SK-N-DZ (cell line): ENCODE measurements at regions not wholly inside any gene's neighbourhood (a gene's known extent, or its start where the extent isn't known, plus 50 kb on each side); places are given as distances from the start of the nearest gene placed in this dataset.

Experiments used
- DNase-seq: peaks from one replicate; pipeline ENCODE4 v3.0.0-alpha.2; 2015; ENCODE audit warnings: low spot score

DNA sequence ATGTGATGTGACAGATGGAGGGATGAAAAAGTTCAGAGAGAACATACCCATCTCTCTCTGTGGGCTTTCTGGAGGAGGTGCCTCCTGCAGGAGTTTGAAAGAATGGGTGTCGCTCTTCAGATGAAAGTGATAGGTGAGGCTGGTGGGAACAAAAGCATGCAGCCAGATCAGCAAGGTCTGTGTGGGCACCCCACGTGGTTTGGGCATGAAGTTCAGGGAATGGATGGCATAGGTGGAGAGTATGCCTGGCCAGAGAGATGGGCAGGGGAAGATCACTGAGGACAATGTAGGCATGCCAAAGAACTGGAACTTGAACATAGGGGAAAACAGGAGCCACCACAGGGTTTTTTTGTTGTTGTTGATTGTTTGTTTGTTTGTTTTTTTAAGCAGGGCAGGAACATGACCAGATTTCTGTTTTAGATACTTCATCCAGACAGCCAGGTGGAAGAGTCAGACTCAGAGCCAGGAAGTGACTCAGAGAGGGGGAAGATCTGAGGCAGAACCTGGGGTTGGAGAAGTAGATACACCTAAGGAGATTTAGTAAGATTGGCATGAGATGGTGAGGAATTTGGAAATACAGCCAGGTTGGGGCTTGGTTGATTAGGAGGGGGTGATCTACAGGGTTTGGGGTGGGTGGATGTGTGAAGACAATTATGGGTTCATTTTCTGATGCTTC is 64.8 kb upstream of the CLSTN2 start:
- no peak for DNase-seq

DNA sequence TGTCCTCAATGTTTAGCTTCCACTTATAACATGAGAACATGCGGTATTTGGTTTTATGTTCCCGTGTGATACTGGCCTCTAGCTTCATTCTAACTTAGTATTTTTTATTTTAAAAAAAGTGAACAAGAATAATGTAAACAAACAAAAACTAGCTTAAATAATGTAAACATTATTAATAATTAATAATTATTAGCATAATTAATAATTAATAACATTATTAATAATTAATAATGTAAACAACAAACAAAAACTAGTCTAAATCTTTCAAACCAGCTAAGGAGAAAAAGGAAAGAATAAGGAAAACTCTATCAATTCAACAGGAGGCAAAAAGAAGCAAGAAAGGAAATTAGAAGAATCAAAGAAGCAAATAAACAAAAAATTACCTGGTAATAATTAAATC is 66.2 kb upstream of the CLSTN2 start:
- DNase-seq: no peak

GRCh38 chr3:139848660-139849059 is 86.3 kb upstream of the CLSTN2 start:
- no peak for DNase-seq

DNA sequence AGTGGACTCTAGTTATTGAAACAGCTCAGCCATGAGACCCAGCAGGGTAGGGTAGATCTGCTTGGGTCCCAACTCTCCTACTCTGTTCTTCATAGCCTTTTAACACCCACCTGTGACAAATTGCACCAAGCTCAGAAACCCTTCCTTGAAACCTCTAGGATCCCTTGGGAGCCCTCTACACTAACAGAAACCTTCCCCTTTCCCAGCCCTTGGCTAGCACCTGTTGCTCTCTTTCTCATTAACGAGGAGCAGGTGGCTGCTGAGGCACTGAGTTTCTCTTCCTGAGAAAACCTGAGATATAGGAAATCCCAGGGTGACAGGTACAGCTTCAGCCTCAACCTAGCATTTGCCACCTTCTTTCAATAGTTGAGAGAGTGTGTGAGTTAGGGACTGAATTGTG is 88.3 kb upstream of the CLSTN2 start:
- no peak for DNase-seq

GRCh38 chr3:139839659-139840058 is 95.3 kb upstream of the CLSTN2 start:
- no peak for DNase-seq

DNA sequence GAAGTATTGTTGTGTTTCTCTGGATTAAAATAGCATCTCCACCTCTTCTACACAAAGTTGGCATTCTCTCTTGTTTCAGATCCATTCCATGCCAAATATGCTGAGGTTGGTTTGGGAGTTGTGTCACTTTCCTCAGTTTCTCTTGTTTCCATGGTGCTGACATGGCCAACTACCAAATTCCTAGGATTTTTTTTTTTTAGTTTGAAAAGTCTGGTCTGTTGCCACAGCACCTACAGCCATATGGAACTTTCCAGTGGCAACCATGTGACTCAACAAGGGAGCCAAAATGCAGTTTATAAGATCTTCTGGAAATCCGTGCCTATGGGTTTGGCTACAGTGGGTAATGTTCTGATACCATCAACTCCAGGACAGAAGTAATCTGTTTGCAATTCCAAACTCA is 96.0 kb upstream of the CLSTN2 start:
- DNase-seq: no peak

GRCh38 chr3:139838269-139838957 is 96.6 kb upstream of the CLSTN2 start:
- no peak for DNase-seq

DNA sequence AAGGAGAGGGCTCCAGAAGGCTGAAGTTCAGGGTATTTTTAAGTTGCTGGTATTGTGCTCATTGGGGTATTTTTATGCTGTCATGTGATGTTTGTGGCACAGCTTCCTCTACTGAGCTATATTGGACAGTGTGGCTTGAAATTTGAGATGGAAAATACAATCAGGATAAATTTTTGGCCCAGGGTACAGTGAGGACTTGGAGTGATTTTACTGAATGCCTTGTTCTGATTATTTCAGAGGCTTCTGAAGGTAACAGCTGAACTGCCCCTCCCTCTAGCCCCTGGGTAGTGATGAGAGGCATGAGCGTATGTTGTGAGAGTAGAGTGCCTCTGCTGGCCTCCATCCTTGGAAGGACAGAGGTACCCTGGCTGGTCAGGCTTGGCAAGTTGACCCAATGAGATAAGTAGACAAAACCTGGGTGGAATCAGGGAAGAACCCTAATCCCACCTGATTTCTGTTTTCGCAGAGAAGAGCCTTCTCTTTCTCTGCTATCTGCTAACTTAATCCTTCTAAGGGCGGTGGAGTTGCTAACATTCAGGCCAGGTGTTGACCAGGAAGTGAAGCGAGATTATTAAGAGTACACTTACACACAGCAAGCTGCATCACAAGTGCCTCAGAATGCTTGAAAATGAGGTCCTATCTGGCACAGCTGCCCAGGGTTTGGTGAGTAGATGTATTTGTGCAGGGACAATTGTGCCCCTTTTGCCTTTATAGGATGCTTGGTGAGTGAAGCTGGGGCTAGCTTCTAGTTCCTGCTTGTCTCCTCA is 98.1 kb upstream of the CLSTN2 start:
- no peak for DNase-seq

- DNase-seq: no peak
Measured at GRCh38 chr3:139835830-139836683, 98.9 kb upstream of the CLSTN2 start.

DNA sequence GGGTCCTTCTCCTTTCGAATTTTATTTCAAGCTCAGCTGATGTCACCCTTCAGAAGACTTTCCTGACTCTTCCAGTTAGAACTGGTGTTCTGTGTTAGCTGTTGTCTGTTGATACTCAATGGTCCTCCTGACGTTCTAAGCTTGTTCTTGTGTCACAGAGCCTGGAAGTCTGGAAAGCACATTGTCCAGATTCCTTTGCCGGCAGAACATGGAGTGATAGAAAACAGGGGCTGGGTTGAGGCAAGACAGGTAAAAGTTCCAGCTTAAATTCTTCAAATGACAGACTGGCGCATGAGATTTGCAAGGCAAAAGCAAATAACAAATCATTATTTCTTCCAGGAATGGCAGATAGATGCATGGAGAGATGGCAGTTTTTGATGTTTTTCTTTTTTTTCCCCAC is 102.0 kb upstream of the CLSTN2 start:
- no peak for DNase-seq

- peak; percentile 57 for DNase-seq
Measured at GRCh38 chr3:139830817-139831216, 104.2 kb upstream of the CLSTN2 start.

GRCh38 chr3:139827833-139828232 is 107.2 kb upstream of the CLSTN2 start:
- DNase-seq: no peak

GRCh38 chr3:139824864-139825263 is 110.1 kb upstream of the CLSTN2 start:
- DNase-seq: no peak

DNA sequence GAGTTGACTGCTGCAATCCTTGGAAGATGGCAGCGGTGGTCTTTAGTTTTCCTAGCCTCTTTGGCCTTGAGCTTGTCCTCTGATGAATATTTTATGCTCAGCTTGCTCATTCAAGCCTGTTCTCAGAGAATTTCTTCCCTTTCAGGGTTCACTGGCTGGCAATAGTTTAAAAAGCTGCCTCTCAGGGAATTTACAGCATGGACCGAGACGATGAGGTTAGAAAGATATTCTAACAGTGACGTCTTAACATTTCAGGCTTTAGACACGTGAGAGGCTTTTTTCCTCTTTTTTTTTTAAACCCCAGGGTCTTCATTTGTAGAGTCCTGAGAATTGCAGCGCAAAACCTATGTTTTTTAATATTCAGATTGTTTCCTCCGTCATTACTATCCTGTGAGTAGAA is 120.3 kb upstream of the CLSTN2 start:
- no peak for DNase-seq

- DNase-seq: no peak
Measured at GRCh38 chr3:139811331-139811730, 123.7 kb upstream of the CLSTN2 start.

- no peak for DNase-seq
Measured at GRCh38 chr3:139808201-139808600, 126.8 kb upstream of the CLSTN2 start.

- no peak for DNase-seq
Measured at GRCh38 chr3:139803294-139803693, 125.5 kb upstream of the NMNAT3 start.

DNA sequence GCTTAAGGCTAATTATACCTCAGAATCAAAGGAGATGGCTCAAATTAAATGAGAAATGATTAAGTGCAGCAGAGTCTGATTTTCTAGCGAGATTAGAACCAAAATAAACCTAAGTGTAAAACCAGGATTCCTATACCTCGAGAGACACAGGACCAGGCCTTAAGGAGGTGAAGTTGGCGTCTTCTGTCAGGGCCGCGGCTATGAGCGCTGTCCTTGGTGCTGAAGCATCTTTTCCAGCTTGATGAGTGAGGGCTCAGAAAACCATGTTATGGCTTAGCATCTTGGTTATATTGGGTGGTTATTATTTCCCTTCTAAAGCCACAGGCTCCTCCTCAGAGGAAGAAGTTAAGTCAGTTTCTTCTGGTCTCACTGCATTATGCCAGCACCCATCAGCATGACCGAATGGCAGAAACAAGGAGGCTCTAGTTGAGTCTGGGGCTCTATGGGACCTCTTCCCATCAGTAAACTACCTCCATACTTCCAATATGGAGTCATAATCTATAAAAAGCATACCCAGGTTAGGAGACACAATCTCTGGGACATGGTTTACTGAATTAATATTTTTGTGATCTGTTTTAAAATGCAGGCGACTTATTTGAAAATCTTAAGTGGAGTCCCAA is 120.1 kb upstream of the NMNAT3 start:
- DNase-seq: no peak

GRCh38 chr3:139794469-139795265 is 116.9 kb upstream of the NMNAT3 start:
- no peak for DNase-seq

GRCh38 chr3:139793408-139793807 is 115.6 kb upstream of the NMNAT3 start:
- no peak for DNase-seq

DNA sequence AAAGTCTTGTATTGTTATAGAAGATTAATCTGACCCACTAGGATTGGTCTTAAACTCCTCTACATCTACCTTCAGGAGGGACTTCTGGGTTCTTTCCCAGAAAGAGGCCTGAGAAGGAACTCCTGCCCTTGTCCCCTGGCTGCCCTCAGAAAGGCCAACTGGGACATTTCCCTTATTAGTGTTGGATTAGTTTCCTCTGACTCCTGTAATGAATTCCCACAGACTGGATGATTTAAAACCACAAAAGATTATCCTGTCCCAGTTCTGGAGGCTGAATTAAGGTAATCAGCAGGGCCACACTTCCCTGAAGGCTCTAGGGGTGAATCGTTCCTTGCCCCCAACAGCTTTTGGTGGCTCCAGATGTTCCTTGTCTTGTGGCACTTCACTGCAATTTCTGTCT is 102.8 kb upstream of the NMNAT3 start:
- DNase-seq: no peak
